ENCODE measurements at regions not wholly inside any gene's neighbourhood (a gene's known extent, or its start where the extent isn't known, plus 50 kb on each side); places are given as distances from the start of the nearest gene placed in this dataset.

GRCh38 chr4:95637043-95637600 lies 88.3 kb upstream of the UNC5C start:
- Mint-ChIP-seq H3K36me3 (ENCODE audit: low read depth) (no peaks in the 10 kb centered on the region), H3K27ac (no peak overlapping the region), H3K4me3 (no peak overlapping the region), H3K9me3 (no peaks in the 10 kb centered on the region), H3K4me1 (peaks cover 3% of the 10 kb centered on the region), H3K27me3 (no peaks in the 10 kb centered on the region)
- ATAC-seq (replicated peaks) = no peak

- H3K4me3 Mint-ChIP-seq = no peak overlapping the region
- ATAC-seq (replicated peaks) = no peak
These were observed 87.3 kb upstream of the UNC5C start for GRCh38 chr4:95636061-95636460.

GRCh38 chr4:95627709-95628108 lies 78.9 kb upstream of the UNC5C start:
- Mint-ChIP-seq H3K4me3 (no peak overlapping the region), H3K36me3 (ENCODE audit: low read depth) (no peaks in the 10 kb centered on the region), H3K4me1 (no peaks in the 10 kb centered on the region), H3K27ac (no peak overlapping the region), H3K27me3 (peaks cover 5% of the 10 kb centered on the region), H3K9me3 (no peaks in the 10 kb centered on the region)
- no peak for ATAC-seq (replicated peaks)

More at GRCh38 chr4:95636061-95636460, 87.3 kb upstream of the UNC5C start:
- no peak overlapping the region for H3K27ac Mint-ChIP-seq
- H3K4me1 Mint-ChIP-seq = peaks cover 3% of the 10 kb centered on the region
- no peaks in the 10 kb centered on the region for H3K9me3 Mint-ChIP-seq
- no peaks in the 10 kb centered on the region for H3K36me3 Mint-ChIP-seq (ENCODE audit: low read depth)
- no peaks in the 10 kb centered on the region for H3K27me3 Mint-ChIP-seq

GRCh38 chr4:95627024-95627605 lies 78.3 kb upstream of the UNC5C start:
- Mint-ChIP-seq H3K27ac (no peak overlapping the region), H3K4me3 (no peak overlapping the region), H3K4me1 (no peaks in the 10 kb centered on the region), H3K27me3 (peaks cover 5% of the 10 kb centered on the region), H3K36me3 (ENCODE audit: low read depth) (no peaks in the 10 kb centered on the region), H3K9me3 (no peaks in the 10 kb centered on the region)
- ATAC-seq (replicated peaks) = no peak

GRCh38 chr4:95625020-95625419 lies 76.2 kb upstream of the UNC5C start:
- no peaks in the 10 kb centered on the region for H3K36me3 Mint-ChIP-seq (ENCODE audit: low read depth)
- no peak for ATAC-seq (replicated peaks)
- H3K27ac Mint-ChIP-seq = no peak overlapping the region
- H3K4me3 Mint-ChIP-seq = no peak overlapping the region
- H3K9me3 Mint-ChIP-seq = no peaks in the 10 kb centered on the region
- H3K4me1 Mint-ChIP-seq = no peaks in the 10 kb centered on the region
- peaks cover 5% of the 10 kb centered on the region for H3K27me3 Mint-ChIP-seq

- no peak overlapping the region for H3K4me3 Mint-ChIP-seq
- H3K4me1 Mint-ChIP-seq = no peaks in the 10 kb centered on the region
- no peaks in the 10 kb centered on the region for H3K27me3 Mint-ChIP-seq
- no peaks in the 10 kb centered on the region for H3K36me3 Mint-ChIP-seq (ENCODE audit: low read depth)
- no peak overlapping the region for H3K27ac Mint-ChIP-seq
- H3K9me3 Mint-ChIP-seq = no peaks in the 10 kb centered on the region
- no peak for ATAC-seq (replicated peaks)
These were observed 71.0 kb upstream of the UNC5C start for GRCh38 chr4:95619525-95620443.

GRCh38 chr4:95614684-95615205 lies 66.0 kb upstream of the UNC5C start:
- Mint-ChIP-seq H3K27ac (no peak overlapping the region), H3K4me3 (no peak overlapping the region), H3K9me3 (no peaks in the 10 kb centered on the region), H3K27me3 (no peaks in the 10 kb centered on the region), H3K4me1 (no peaks in the 10 kb centered on the region), H3K36me3 (ENCODE audit: low read depth) (no peaks in the 10 kb centered on the region)
- ATAC-seq (replicated peaks) = no peak

GRCh38 chr4:95610061-95610569 lies 61.3 kb upstream of the UNC5C start:
- no peak overlapping the region for H3K27ac Mint-ChIP-seq
- no peak for ATAC-seq (replicated peaks)
- H3K36me3 Mint-ChIP-seq (ENCODE audit: low read depth) = no peaks in the 10 kb centered on the region
- no peaks in the 10 kb centered on the region for H3K4me1 Mint-ChIP-seq
- H3K4me3 Mint-ChIP-seq = no peak overlapping the region
- H3K27me3 Mint-ChIP-seq = peaks cover 7% of the 10 kb centered on the region
- H3K9me3 Mint-ChIP-seq = no peaks in the 10 kb centered on the region

GRCh38 chr4:95606739-95607138 lies 58.0 kb upstream of the UNC5C start:
- no peak for ATAC-seq (replicated peaks)
- Mint-ChIP-seq H3K27ac (no peak overlapping the region), H3K9me3 (no peaks in the 10 kb centered on the region), H3K27me3 (peaks cover 13% of the 10 kb centered on the region), H3K4me3 (no peak overlapping the region), H3K36me3 (ENCODE audit: low read depth) (no peaks in the 10 kb centered on the region), H3K4me1 (no peaks in the 10 kb centered on the region)

- Mint-ChIP-seq H3K9me3 (no peaks in the 10 kb centered on the region), H3K36me3 (ENCODE audit: low read depth) (no peaks in the 10 kb centered on the region), H3K27me3 (peaks cover 21% of the 10 kb centered on the region), H3K4me1 (peaks cover 5% of the 10 kb centered on the region), H3K27ac (no peak overlapping the region), H3K4me3 (no peak overlapping the region)
- ATAC-seq (replicated peaks) = no peak
These were observed 54.6 kb upstream of the UNC5C start for GRCh38 chr4:95603393-95603792.

- Mint-ChIP-seq H3K36me3 (ENCODE audit: low read depth) (no peaks in the 10 kb centered on the region), H3K4me1 (peaks cover 5% of the 10 kb centered on the region), H3K27ac (no peak overlapping the region), H3K4me3 (no peak overlapping the region), H3K27me3 (peaks cover 21% of the 10 kb centered on the region), H3K9me3 (no peaks in the 10 kb centered on the region)
- no peak for ATAC-seq (replicated peaks)
These were observed 54.1 kb upstream of the UNC5C start for GRCh38 chr4:95602872-95603271.

- Mint-ChIP-seq H3K36me3 (ENCODE audit: low read depth) (no peaks in the 10 kb centered on the region), H3K4me1 (peaks cover 5% of the 10 kb centered on the region), H3K27ac (no peak overlapping the region), H3K9me3 (no peaks in the 10 kb centered on the region), H3K27me3 (peaks cover 14% of the 10 kb centered on the region), H3K4me3 (no peak overlapping the region)
- ATAC-seq (replicated peaks) = no peak
These were observed 52.6 kb upstream of the UNC5C start for GRCh38 chr4:95601356-95601755.

GRCh38 chr4:95599777-95600400 lies 51.1 kb upstream of the UNC5C start:
- Mint-ChIP-seq H3K4me1 (peaks cover 5% of the 10 kb centered on the region), H3K4me3 (no peak overlapping the region), H3K27me3 (peaks cover 14% of the 10 kb centered on the region), H3K27ac (no peak overlapping the region), H3K36me3 (ENCODE audit: low read depth) (no peaks in the 10 kb centered on the region), H3K9me3 (no peaks in the 10 kb centered on the region)
- ATAC-seq (replicated peaks) = peak; percentile 78

Measured in activated T-helper 17 cell treated with anti-CD3 and anti-CD28 coated beads, Interleukin-2, amount 50 U/mL, for 72 hours (primary cell).